SW 1271 (cell line): ENCODE measurements at regions not wholly inside any gene's neighbourhood (a gene's known extent, or its start where the extent isn't known, plus 50 kb on each side); places are given as distances from the start of the nearest gene placed in this dataset.
"Not testable (repeated sequence)": the region's sequence is repeated elsewhere in the genome, so short reads cannot be mapped to it uniquely, and the experiment has no call there.

Experiments used
- DNase-seq, 2 experiments: peaks; one replicate each; lab custom pipeline; 2025; lab: John Stamatoyannopoulos, UW

GRCh38 chr14:30072454-30072853 is 144.8 kb upstream of the PRKD1 start:
- not testable (repeated sequence) for DNase-seq

DNA sequence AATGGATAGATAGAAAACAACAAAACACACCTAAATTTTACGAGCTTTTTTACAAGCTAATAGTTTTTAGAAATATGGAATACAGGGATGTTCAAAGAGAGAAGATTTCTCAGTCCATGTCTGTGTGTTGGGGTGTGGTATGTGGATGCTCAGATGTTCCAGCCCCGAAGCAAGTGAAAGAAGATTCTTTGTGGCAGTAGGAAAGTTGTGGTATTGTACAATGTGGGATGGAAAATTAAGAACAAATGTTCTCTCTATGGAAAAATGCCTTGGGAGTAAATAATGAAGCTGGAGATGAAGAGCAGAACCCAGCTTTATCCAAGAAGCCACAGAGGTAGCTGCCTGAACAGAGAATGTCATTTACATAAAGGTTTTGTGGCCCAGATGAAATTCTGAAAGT is 150.3 kb upstream of the PRKD1 start:
- no peak for DNase-seq

DNA sequence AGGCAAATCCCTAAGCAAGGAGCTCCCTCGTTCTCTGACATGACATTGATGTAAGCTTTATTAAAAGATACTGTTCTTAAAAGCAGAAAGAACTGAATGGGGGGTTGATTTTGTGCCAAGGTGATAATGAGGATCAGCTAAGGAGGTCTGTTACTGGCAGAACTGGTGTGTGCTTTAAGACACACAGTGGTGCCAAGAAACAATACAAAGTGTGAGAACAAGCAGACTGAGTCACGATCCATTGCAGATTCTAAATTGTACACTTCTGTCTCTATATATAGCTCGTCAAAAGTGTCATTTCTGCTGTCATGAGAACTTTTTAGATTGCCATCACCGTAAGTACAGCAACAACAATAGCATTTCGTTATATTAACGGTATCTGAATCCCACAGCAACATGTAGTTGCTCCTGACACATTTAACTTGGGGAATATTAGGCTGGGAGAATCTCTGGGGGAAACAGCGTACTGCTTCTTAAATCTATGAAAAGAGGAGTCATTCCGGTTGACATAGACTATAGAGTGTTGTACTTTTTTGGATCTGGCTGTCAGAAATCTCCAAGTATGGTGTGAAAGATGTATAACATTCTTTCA is 151.3 kb upstream of the PRKD1 start:
- no peak for DNase-seq

GRCh38 chr14:30082486-30082885 is 154.8 kb upstream of the PRKD1 start:
- no peak for DNase-seq

GRCh38 chr14:30084811-30085210 is 157.2 kb upstream of the PRKD1 start:
- no peak for DNase-seq

GRCh38 chr14:30085943-30086342 is 158.3 kb upstream of the PRKD1 start:
- DNase-seq = no peak

- DNase-seq = no peak
Measured at GRCh38 chr14:30088620-30089019, 161.0 kb upstream of the PRKD1 start.

GRCh38 chr14:30108975-30109700 is 181.5 kb upstream of the PRKD1 start:
- no peak for DNase-seq

DNA sequence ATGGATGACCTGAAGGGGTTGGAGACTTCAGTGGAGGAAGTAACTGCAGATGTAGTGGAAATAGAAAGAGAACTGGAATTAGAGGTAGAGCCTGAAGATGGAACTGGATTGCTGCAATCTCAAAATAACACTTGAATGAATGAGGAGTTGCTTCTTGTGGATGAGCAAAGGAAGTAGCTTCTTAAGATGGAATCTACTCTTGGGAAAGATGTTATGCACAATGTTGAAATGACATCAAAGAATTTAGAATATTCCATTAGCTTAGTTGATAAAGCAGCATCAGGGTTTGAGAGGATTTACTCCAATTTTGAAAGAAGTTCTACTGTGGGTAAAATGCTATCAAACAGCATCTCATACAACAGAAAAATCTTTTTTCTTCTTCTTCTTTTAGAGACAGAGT is 186.4 kb upstream of the PRKD1 start:
- no peak for DNase-seq

DNA sequence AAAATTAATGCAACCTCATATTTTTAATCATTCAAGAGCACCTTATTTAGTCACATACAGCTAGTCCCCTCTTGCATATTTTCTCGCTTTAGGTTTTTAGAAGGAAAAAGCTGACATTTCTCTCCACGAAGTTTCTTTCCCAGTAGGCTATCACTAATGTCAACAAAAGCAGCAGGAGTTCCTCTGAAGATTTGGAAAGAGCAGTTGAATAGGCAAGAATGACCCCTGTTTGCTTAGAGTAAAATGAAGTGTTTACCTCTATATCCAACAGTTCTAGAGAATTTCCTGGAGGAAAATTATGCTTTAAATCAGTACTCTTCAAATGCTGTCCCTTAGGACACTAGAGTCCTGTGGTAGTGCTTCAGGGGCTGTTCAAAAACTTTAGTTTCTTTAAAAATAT is 188.1 kb upstream of the PRKD1 start:
- DNase-seq = no peak

DNA sequence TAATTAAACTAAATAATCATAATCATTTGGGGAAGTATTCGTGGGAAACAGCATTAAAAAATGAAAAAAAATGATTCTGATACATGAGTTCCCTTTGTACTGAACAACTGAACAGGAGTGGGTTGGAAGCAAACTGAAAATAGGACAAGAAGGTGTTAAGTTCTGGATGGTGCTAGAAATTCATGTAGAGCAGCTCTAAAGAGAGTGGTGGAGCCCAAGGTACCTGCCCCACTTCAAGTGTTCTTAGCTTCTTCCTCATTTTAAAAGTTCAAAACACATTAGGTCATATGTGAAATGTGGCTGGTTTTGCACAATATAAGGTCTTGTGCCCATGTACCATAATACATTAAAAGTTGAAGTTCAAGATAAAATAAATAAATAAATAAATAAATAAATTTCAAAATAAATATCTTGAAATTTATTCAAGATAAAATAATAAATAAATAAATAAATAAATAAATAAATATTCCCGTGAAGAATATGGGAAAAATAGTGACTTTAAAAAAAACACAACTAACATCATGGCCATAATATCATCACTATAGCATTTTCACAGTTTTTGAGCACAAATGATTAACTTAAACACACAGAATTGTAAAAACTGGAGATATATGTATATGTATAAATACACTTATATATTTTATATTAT is 191.5 kb upstream of the PRKD1 start:
- no peak for DNase-seq

DNA sequence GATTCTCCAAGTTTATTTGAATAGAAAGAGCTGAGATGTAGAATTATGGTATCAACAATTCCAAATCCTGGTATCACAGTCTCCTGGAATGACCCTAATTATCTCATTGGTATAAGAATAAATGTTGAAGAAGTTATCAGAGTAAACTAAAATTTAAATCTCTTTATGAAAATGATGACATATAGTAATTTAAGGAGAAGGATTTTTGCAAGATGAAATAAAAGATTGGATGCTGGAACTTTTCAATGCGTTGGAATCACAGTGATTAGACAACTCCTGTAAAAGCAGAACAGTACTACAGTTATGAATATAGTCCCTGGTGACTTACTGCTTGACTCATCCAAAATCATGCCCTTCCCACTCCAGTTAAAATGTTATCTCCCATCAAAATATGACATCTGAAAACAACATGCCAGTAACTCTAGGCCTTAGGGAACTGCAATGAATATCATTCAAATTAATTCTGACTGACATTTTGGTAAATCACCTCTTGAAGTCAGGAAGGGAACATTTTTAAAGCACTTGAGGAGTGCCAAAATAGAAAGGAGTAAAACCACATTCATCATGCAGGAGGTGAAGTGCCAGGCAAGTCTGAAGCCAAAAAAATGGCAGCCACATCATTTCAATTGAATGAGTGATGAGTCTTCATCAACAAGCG is 197.8 kb upstream of the PRKD1 start:
- no peak for DNase-seq

DNA sequence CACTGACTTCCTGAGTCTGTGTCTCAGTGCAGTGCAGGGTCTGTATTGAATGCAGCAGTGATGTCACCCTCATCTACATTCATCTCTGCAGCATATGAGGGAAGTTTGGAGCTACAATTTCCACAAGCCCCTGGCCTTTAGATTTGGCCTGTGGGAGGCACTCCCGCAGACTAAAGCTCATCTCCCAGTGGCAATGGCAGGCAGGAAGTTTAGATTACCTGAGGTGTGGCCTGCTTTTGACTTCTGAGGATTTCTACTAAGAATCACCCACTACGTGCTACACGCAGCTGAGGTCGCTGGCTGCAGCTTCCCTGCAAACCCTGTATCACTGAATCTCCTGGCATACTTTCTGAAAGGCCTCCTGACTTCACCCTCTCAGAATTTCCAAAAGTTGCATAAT is 202.2 kb upstream of the PRKD1 start:
- DNase-seq = no peak

DNA sequence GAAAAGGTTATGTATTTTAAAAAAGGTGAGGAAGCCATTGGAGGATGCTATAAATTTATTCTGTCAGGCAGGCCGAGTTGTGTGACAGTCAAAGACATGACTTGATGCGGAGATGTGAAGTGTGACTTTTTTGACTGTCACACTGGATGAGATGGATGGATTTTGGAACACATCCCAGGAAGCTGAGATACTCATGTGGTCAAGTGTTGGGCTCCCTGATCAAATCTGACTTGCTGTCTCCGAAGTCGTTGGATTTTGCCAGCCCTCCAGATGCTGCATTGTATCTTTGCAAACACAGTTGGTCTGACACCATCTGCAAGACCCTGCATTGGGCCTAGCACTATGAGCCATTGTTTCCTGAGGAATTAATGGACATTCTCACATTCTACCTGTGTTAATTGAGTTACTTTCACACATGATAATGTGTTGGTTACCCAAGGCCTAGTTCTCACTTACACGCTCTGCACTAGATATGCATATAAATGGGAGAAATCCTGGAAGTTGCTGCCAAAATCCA is 204.0 kb upstream of the PRKD1 start:
- DNase-seq = no peak

- no peak for DNase-seq
Measured at GRCh38 chr14:30132196-30132595, 204.5 kb upstream of the PRKD1 start.

DNA sequence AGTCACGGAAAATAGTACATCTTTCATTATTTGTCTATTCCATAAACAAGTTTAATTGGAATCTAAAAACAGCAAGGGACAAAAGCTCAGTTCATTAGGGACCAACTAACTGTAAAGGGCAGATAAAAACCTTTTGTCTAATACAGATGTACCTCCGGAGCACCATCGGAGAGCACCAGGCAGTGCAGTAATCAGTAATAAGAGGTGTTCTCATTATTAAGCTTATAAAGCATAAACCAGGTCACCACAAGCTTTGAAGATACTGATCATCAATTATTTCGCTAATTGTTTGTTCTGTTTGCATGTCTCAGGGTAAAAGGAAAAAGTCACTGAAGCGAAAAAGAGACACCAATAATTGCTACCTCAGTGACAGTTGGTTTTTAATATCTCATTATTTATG is 207.3 kb upstream of the PRKD1 start:
- no peak for DNase-seq

DNA sequence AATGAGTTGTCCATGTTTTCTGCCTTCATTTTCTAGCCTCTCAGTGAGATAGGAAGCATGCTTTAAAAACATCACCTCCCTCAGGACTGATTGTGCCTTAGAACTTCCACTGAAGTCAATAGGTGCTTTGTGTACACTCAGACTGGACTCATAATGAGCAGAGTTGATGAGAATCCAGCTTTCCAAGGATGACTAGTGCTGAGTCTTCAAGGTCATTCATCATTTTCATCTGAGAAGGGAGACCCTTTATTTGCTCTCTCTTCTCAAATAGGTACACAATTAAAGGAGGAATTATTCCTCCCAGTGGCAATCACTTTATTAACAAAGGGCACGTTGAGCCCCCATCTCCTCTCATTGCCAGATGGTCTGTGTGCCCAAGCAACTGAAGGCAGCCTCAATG is 210.9 kb upstream of the PRKD1 start:
- no peak for DNase-seq

DNA sequence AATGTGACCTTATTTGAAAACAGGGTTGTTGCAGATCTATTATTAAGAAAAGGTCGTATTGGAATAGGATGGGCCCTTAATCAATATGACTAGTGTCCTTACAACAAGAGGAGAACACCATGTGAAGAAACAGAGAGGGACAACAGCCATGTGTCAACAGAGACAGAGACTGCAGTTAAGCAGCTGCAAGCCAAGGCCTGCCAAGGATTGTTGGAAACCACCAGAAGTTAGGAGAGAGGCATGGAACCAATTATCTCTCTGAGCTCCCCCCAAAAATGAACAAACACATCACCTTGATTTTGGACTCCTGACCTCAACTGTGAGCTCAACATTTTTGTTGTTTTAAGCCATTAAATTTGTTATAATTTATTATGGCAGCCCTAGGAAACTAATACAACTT is 214.6 kb upstream of the PRKD1 start:
- no peak for DNase-seq

DNA sequence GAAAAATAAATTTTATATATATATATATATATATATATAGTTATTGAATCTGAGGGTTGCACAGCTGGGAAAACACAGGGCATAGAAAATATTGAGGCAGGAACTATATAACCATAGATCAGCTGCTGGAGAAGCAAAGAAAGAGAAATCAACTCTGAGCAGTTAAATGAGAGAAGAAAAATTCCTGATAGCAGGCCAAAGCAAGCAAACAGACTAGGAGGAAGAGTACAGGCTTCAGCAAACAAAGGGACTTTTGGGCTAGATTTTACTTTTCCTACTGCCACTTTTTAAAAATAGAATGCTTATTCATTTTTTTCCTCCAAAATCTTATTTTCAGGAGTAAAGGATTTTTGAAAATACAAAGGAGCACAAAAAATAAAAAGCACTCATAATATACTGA is 216.0 kb upstream of the PRKD1 start:
- no peak for DNase-seq

DNA sequence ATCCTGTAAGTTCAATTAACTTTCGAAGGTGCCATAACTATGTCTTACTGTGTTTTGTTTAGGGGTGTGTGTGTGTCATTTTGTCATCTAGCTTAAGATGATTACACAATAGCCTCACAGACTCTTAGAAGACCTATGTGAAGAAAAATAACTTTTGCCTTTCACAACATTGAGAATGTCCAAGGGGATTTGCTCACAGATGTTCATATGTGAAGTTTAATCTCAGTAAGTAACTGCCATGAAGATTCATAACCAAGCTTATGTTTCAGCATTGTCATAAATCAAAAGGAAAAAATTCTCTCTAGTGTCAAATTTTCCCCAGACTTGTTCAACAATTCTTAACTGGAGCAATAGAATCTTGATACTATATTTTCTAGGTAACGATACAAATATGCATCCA is 226.1 kb upstream of the PRKD1 start:
- DNase-seq = no peak

DNA sequence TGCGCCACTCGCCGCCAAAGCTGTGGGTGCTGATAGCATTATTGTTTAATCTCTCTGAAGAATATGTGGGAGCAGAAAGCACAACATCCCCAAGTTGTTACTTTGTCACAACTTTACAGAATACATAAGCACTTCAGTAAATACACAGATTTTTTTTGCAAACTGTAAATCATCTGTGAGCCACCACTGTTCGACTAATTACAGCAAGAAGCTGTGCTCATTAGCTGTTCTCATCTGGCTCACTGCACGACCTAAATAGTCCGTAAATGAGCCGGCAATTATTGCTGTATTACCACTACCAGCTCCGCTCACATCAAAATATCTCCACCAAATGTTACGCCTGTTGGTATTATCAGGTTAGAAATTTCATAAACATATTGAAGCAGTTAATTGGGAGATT is 228.9 kb upstream of the PRKD1 start:
- no peak for DNase-seq

GRCh38 chr14:30158299-30158698 is 230.7 kb upstream of the PRKD1 start:
- DNase-seq = no peak

- DNase-seq = no peak
Measured at GRCh38 chr14:30159374-30159773, 231.7 kb upstream of the PRKD1 start.
